ENCODE measurements at regions not wholly inside any gene's neighbourhood (a gene's known extent, or its start where the extent isn't known, plus 50 kb on each side); places are given as distances from the start of the nearest gene placed in this dataset.

DNA sequence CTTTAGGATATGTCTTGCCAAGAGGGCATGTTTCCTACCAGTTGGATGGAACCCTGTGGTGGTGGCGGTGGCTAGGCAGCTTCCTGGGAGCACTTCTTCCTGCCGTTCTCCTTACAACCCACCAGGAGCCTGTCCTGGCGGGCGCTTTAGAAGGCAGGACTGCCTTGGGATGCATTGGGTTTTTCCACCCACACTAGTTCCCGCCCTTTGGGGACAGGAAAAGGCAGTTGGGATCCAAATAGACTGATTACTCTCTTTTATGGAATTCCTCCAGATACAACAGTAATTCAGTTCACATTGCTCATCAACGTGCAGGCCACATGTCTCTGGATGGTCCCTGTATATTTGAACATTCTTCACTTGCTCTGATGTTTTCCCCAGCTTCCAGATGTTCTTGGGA lies 305.7 kb upstream of the SSTR1 start:
- TF ChIP-seq, protein P1, sequence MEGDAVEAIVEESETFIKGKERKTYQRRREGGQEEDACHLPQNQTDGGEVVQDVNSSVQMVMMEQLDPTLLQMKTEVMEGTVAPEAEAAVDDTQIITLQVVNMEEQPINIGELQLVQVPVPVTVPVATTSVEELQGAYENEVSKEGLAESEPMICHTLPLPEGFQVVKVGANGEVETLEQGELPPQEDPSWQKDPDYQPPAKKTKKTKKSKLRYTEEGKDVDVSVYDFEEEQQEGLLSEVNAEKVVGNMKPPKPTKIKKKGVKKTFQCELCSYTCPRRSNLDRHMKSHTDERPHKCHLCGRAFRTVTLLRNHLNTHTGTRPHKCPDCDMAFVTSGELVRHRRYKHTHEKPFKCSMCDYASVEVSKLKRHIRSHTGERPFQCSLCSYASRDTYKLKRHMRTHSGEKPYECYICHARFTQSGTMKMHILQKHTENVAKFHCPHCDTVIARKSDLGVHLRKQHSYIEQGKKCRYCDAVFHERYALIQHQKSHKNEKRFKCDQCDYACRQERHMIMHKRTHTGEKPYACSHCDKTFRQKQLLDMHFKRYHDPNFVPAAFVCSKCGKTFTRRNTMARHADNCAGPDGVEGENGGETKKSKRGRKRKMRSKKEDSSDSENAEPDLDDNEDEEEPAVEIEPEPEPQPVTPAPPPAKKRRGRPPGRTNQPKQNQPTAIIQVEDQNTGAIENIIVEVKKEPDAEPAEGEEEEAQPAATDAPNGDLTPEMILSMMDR (conservative IDR thresholded peaks at IDR 0.05; ENCODE audit: low read depth, low read length) = no peak
- TF ChIP-seq EZH2 (IDR thresholded peaks at IDR 0.05; ENCODE audit: borderline replicate concordance, low read depth, low read length, poor library complexity, severe bottlenecking) = no peak
